ENCODE measurements at regions not wholly inside any gene's neighbourhood (a gene's known extent, or its start where the extent isn't known, plus 50 kb on each side); places are given as distances from the start of the nearest gene placed in this dataset.
"Not testable (repeated sequence)": the region's sequence is repeated elsewhere in the genome, so short reads cannot be mapped to it uniquely, and the experiment has no call there.

- no peak for DNase-seq
- in situ Hi-C loops (cut with HindIII; ENCODE audit: low pct_ligation_motif_present, low pct_unique_long_range_greater_than_20kb, low sequenced_read_pairs): no loop called here
These were observed 594.2 kb upstream of the ADAMTS5 start for GRCh38 chr21:27561116-27561515.

- no peak for DNase-seq
- in situ Hi-C loops (cut with HindIII; ENCODE audit: low pct_ligation_motif_present, low pct_unique_long_range_greater_than_20kb, low sequenced_read_pairs): no loop called here
These were observed 590.5 kb upstream of the ADAMTS5 start for GRCh38 chr21:27557356-27557755.

DNA sequence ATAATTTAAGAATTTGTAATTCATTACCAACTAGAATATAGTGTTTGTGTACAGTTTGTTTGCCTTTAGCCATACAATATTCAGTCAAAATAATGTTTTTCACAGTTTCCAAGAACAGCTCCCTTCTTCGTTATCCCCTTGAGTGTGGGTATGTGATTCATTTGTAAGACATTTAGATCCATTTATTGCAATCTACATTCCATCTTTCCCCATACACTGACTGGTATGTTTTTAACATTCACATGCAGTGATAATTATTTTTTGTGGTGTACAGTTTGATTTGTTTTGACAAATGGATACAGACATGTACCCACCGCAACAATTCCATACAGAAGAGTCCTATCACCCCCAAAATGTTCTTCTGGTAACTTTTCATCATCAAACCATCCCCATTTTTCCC is 589.1 kb upstream of the ADAMTS5 start:
- no peak for DNase-seq
- in situ Hi-C loops (cut with HindIII; ENCODE audit: low pct_ligation_motif_present, low pct_unique_long_range_greater_than_20kb, low sequenced_read_pairs): no loop called here

DNA sequence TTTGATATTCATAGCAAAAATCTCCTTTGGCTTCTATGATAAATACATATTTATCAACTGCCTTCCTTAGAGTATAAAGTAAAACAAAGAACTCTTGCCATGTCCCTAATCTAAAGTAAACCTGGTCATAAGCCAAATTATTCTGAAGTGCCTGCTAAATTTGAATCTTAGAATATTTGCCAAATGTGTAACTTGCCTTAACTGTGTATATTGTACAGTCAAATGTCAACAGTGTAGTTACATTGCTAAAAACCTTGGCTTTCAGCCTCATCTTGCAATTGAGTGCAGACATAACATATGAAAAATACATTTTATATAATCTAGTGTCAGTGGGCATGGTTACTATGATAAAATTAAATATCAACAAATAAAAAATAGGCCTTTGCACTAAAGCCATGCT is 583.4 kb upstream of the ADAMTS5 start:
- in situ Hi-C loops (cut with HindIII; ENCODE audit: low pct_ligation_motif_present, low pct_unique_long_range_greater_than_20kb, low sequenced_read_pairs): no loop called here
- no peak for DNase-seq

DNA sequence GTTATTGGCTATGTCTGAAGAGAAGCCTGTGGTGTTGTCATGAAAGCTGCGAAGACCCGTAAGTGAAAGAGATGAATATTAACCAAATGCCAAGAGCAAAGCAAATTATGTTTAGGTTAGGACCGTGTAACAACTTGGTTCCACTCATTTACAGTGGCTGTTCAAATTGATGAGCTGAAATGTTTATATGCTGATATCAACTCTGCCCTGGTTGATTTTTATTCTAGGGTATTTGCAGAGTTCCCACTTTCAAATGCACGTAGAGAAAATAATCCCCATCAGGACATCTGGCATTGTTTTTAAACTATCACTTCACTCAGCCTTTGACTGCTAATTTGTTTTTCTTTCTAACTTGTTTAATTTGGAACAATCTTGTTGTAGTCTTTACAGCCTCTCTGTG is 581.6 kb upstream of the ADAMTS5 start:
- no peak for DNase-seq
- in situ Hi-C loops (cut with HindIII; ENCODE audit: low pct_ligation_motif_present, low pct_unique_long_range_greater_than_20kb, low sequenced_read_pairs): no loop called here

GRCh38 chr21:27545754-27546349 is 579.0 kb upstream of the ADAMTS5 start:
- in situ Hi-C loops (cut with HindIII; ENCODE audit: low pct_ligation_motif_present, low pct_unique_long_range_greater_than_20kb, low sequenced_read_pairs): no loop called here
- no peak for DNase-seq

DNA sequence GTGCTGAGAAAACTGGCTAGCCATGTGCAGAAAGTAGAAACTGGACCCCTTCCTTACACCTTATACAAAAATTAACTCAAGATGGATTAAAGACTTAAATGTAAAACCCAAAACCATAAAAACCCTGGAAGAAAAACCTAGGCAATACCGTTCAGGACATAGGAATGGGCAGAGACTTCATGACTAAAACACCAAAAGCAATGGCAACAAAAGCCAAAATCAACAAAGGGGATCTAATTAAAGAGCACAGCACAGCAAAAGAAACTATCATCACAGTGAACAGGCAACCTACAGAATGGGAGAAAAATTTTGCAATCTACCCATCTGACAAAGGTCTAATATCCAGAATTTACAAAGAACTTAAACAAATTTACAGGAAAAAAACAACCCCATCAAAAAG is 575.2 kb upstream of the ADAMTS5 start:
- in situ Hi-C loops (cut with HindIII; ENCODE audit: low pct_ligation_motif_present, low pct_unique_long_range_greater_than_20kb, low sequenced_read_pairs); DNase-seq: not testable (repeated sequence)

DNA sequence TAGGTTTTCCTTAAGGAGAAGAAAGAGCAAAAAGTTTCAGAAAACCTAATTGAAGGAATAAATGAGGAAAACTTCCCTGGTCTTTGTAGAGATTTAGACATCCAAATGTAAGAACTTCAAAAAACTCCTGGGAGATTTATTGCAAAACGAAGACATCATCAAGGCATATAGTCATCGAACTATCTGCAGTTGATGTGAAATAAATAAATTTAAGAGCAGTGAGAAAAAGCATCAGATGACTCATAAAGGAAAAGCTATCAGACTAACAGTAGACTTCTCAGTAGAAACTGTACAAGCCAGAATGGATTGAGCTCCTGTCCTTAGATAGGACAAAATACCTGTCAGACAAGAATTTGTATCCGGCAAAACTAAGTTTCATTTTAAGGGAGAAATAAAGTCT is 569.4 kb upstream of the ADAMTS5 start:
- in situ Hi-C loops (cut with HindIII; ENCODE audit: low pct_ligation_motif_present, low pct_unique_long_range_greater_than_20kb, low sequenced_read_pairs): no loop called here
- no peak for DNase-seq

DNA sequence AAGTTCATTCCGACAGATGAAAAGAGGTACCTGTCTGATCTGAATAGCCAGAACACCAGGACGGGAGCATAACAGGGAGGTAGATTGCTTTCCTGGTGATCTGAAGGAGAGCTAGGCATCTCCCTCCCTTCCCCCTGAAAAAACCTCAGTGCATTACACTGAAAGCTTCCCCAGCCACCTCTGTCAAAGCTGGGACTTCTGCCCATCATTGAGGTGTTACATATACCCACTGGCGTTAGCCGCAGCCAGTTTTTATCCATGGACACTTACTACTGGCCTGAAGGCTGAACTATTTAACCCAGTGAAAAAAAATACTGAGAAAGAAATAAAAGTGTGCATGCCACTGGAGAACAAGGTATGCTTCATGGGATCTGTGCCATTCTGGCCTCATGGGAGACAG is 568.3 kb upstream of the ADAMTS5 start:
- in situ Hi-C loops (cut with HindIII; ENCODE audit: low pct_ligation_motif_present, low pct_unique_long_range_greater_than_20kb, low sequenced_read_pairs): no loop called here
- DNase-seq: no peak

- DNase-seq: no peak
- in situ Hi-C loops (cut with HindIII; ENCODE audit: low pct_ligation_motif_present, low pct_unique_long_range_greater_than_20kb, low sequenced_read_pairs): no loop called here
These were observed 567.3 kb upstream of the ADAMTS5 start for GRCh38 chr21:27534206-27534605.

- in situ Hi-C loops (cut with HindIII; ENCODE audit: low pct_ligation_motif_present, low pct_unique_long_range_greater_than_20kb, low sequenced_read_pairs): no loop called here
- DNase-seq: peak; percentile 5
These were observed 565.2 kb upstream of the ADAMTS5 start for GRCh38 chr21:27532076-27532475.

DNA sequence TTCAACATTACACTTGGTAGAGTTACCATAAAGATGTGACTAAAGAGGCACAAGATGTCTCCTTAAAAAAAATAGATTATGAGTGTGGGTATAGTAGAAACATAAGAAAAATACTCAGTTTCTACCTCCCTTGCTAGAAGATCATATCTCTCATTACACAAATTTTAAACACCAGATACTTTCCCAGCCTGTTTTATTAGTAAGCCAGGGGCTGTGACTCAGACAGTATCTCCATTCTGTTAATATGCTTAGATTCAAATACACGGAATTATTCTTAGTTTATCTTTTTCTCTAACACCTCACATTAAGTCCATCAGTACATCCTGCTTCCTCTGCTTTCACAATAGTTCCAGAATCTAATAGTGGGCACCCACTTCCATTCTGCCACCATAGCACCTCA is 561.8 kb upstream of the ADAMTS5 start:
- in situ Hi-C loops (cut with HindIII; ENCODE audit: low pct_ligation_motif_present, low pct_unique_long_range_greater_than_20kb, low sequenced_read_pairs): no loop called here
- no peak for DNase-seq

DNA sequence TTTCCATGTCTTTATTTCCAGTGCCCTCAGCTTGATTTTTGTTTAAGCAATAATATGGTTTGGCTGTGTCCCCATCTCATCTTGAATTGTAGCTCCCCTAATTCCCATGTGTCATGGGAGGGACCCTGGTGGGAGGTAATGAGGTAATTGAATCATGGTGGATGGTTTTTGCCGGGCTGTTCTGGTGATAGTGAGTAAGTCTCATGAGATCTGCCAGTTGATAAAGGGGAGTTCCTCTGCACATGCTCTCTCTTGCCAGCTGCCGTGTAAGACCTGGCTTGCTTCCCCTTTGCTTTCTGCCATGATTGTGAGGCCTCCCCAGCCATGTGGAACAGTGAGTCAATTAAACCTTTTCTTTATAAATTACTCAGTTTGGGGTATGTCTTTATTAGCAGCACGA is 559.6 kb upstream of the ADAMTS5 start:
- DNase-seq: no peak

DNA sequence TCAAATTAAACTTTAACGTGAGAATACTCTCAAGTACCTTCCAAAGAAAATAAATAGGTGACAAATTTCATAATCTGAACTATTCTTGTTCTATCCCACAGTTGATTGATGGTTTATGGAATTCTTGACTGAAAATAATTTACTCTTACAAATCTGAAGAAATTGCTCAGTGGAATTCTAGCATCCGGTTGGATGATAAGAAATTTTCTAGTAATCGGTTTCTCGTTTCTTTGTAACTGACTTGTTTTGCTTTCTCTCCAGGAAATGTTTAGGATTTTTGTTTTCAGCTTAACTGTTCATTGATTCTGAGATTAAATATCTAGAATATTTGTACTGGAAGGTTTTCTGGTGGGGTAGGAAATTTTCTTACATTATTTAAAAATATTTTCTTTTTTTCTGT is 558.9 kb upstream of the ADAMTS5 start:
- in situ Hi-C loops (cut with HindIII; ENCODE audit: low pct_ligation_motif_present, low pct_unique_long_range_greater_than_20kb, low sequenced_read_pairs): no loop called here

More for the DNA sequence above, 559.6 kb upstream of the ADAMTS5 start:
- in situ Hi-C loops (cut with HindIII; ENCODE audit: low pct_ligation_motif_present, low pct_unique_long_range_greater_than_20kb, low sequenced_read_pairs): no loop called here

DNA sequence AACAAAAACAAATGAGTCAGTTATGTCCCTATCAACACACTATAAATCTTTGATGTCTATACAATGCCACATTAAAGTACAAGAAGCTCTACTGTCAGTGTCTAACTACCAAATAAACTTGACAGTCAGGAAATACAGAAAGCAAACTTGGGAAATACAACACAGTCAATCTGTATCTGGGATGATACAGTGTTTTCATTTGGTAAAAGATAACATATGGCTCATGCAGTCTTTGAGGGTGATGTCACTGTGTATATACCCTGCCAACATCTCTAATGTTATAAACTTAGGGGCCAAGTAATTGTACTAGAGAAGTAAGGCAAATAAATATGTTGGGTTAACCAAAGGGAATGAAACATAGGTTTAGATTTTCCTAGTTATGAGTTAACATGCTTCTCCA is 552.5 kb upstream of the ADAMTS5 start:
- no peak for DNase-seq
- in situ Hi-C loops (cut with HindIII; ENCODE audit: low pct_ligation_motif_present, low pct_unique_long_range_greater_than_20kb, low sequenced_read_pairs): no loop called here

More for the DNA sequence above, 558.9 kb upstream of the ADAMTS5 start:
- DNase-seq: no peak

- in situ Hi-C loops (cut with HindIII; ENCODE audit: low pct_ligation_motif_present, low pct_unique_long_range_greater_than_20kb, low sequenced_read_pairs); DNase-seq: not testable (repeated sequence)
These were observed 550.3 kb upstream of the ADAMTS5 start for GRCh38 chr21:27517177-27517576.

GRCh38 chr21:27515676-27516075 is 548.8 kb upstream of the ADAMTS5 start:
- in situ Hi-C loops (cut with HindIII; ENCODE audit: low pct_ligation_motif_present, low pct_unique_long_range_greater_than_20kb, low sequenced_read_pairs): no loop called here
- DNase-seq: no peak

DNA sequence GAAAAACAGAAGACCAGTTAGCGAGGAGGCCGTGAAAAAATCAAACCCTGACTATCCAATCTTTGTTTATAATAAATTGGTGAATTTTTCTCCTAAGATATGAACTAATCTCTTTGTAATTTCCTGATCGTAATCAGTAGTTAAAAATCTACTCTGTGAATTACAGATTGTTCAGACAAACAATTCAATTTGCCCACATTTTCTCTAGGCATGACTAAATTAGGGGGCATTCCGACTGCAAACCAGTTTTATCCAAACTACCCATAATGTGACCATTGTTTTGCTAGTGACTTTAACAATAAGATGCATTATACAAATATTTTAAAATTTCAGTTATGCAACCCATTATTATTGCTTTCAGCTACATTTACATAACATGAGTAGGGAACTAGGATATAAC is 546.9 kb upstream of the ADAMTS5 start:
- in situ Hi-C loops (cut with HindIII; ENCODE audit: low pct_ligation_motif_present, low pct_unique_long_range_greater_than_20kb, low sequenced_read_pairs): no loop called here
- DNase-seq: no peak

DNA sequence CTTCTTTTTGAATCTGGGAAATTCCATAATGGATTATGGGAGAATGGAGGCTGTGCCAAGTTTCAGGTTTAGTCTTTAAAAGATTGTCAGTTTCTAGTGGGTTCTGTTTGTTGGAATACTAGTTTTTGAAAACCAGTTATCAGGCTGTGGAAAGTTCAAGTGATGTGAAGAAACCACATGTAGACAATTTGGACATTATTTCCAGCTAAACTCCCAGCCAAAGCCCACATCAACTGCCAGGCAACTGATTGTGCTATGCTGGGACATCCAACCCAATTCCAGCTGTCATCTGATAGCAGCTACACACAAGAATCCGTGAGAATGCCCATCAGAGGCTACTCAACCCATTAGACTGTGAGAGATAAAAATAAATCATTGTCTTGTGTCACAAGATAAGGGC is 546.1 kb upstream of the ADAMTS5 start:
- no peak for DNase-seq
- in situ Hi-C loops (cut with HindIII; ENCODE audit: low pct_ligation_motif_present, low pct_unique_long_range_greater_than_20kb, low sequenced_read_pairs): no loop called here

DNA sequence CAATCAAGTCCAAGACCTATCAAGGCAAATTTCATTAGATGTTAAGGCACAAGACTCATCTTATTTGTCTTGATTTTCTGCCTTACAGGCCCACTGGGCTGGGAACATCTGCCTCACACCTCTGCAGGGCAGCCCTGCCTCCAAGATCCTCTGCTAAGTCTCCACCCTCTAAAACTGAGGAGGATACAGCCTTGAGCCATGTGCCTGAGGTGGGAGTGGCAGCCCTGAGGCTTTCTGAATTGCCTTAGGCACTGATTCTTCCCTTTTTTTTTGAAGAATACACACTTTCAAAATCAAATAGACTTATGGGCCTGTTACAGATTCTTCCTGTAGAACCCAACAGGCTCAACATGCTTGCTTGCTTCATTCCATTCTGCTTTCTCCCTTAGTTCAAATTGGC is 544.3 kb upstream of the ADAMTS5 start:
- DNase-seq: no peak
- in situ Hi-C loops (cut with HindIII; ENCODE audit: low pct_ligation_motif_present, low pct_unique_long_range_greater_than_20kb, low sequenced_read_pairs): no loop called here

DNA sequence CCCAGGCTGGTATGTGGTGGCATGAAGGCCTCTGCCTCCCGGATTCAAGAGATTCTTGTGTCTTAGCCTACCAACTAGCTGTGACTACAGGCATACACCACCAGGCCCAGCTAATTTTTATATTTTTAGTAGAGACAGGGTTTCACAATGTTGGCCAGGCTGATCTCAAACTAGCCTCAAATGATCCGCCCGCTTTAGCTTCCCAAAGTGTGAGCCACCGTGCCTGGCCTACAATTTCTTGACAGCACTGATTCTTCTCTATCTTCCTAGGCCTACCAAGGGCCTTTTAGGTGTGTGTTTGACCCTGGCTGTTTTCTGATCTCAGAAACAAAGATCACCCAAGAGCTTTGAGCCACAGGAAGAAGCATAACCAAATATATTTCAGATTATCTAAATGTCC is 540.8 kb upstream of the ADAMTS5 start:
- in situ Hi-C loops (cut with HindIII; ENCODE audit: low pct_ligation_motif_present, low pct_unique_long_range_greater_than_20kb, low sequenced_read_pairs): no loop called here
- DNase-seq: no peak
